GM12878 (cell line): ENCODE measurements at regions not wholly inside any gene's neighbourhood (a gene's known extent, or its start where the extent isn't known, plus 50 kb on each side); places are given as distances from the start of the nearest gene placed in this dataset.

Experiments used
- ATAC-seq: fragments of 200-7000 bp; cut with Tn5 transposase; 3 replicates; pipeline ENCODE4 v1.9.1; 2020; ENCODE audit warnings: mild to moderate bottlenecking, moderate library complexity
- BruUV-seq: library from RNA; stranded (reverse); fragments of 400-500 nt; replicated peaks from 2 replicates; lab custom pipeline; 2021; lab: Mats Ljungman, UMichigan
- CTCF ChIA-PET: fragments of 300-600 bp; sonication (Branson Sonifier 250); formaldehyde crosslinking; extraction: SDS; loops from one replicate; lab custom pipeline; 2021; ENCODE audit warnings: inconsistent platforms; lab: Yijun Ruan, JAX
- POLR2A ChIA-PET: fragments of 350-600 bp; formaldehyde crosslinking; extraction: SDS; loops from one replicate; lab custom pipeline; 2021; ENCODE audit warnings: inconsistent platforms; lab: Charles Lee
- RAD21 ChIA-PET: fragments of 300-600 bp; sonication (Branson Sonifier 250); formaldehyde crosslinking; loops from one replicate; lab custom pipeline; 2023; ENCODE audit warnings: antibody characterized with exemption; ENCODE audit not compliant: unreplicated experiment; lab: Charles Lee
- SMC1A ChIA-PET: fragments of 300-600 bp; sonication (Branson Sonifier 250); formaldehyde crosslinking; loops from one replicate; lab custom pipeline; 2023; ENCODE audit not compliant: unreplicated experiment, uncharacterized antibody; lab: Charles Lee
- DNase-seq: peaks from one replicate; pipeline ENCODE4 v3.0.0-alpha.2; 2011; ENCODE audit warnings: low read depth, low spot score
- FAIRE-seq: peaks from 3 replicates; lab custom pipeline; 2011; peaks lifted over from hg19 to GRCh38; lab: Jason Lieb, UNC
- H2AFZ ChIP-seq: 2 replicates; pipeline ENCODE4 v1.6.0; 2011; ENCODE audit warnings: low read depth, low read length, control low read depth; ENCODE audit not compliant: control insufficient read depth
- H3K27ac ChIP-seq: 2 replicates; pipeline ENCODE4 v1.5.1; 2011; ENCODE audit warnings: control low read depth; ENCODE audit not compliant: control insufficient read depth, insufficient read depth
- H3K27me3 ChIP-seq, 2 experiments: replicated peaks in 1 of 2; 2 replicates each; pipeline versions ENCODE4 v1.6.0 to v1.6.1; 2011; ENCODE audit warnings: low read length in 1 of 2; ENCODE audit not compliant: control insufficient read depth in 2 of 2, insufficient read depth in 2 of 2
- H3K36me3 ChIP-seq, 2 experiments: 2 replicates each; pipeline ENCODE4 v1.5.1; 2011; ENCODE audit warnings: low read length in 1 of 2; ENCODE audit not compliant: control insufficient read depth in 2 of 2, insufficient read depth in 2 of 2
- H3K4me1 ChIP-seq: 2 replicates; pipeline ENCODE4 v1.6.1; 2011; ENCODE audit warnings: mild to moderate bottlenecking, low read length, moderate library complexity, mixed read lengths; ENCODE audit not compliant: control insufficient read depth, insufficient read depth
- H3K4me2 ChIP-seq: 2 replicates; pipeline ENCODE4 v1.6.0; 2011; ENCODE audit warnings: control low read depth; ENCODE audit not compliant: control insufficient read depth, insufficient read depth
- H3K4me3 ChIP-seq: fragments of 200-600 bp; sonication (generic); 2 replicates; pipeline ENCODE4 v1.5.1; 2016
- H3K79me2 ChIP-seq: 2 replicates; pipeline ENCODE4 v1.6.0; 2011; ENCODE audit warnings: low read length; ENCODE audit not compliant: control insufficient read depth, insufficient read depth
- H3K9ac ChIP-seq: 2 replicates; pipeline ENCODE4 v1.8.0; 2011; ENCODE audit warnings: low read length, control low read depth, mixed read lengths; ENCODE audit not compliant: control insufficient read depth, insufficient read depth
- H3K9me3 ChIP-seq: replicated peaks from 3 replicates; pipeline ENCODE4 v1.5.1; 2011; ENCODE audit warnings: mild to moderate bottlenecking, low read length; ENCODE audit not compliant: control insufficient read depth, insufficient read depth
- H4K20me1 ChIP-seq: 2 replicates; pipeline ENCODE4 v1.6.0; 2011; ENCODE audit not compliant: control insufficient read depth, insufficient read depth
- CHD2 ChIP-seq: IDR thresholded peaks from 2 replicates; pipeline ENCODE4 v1.6.1; 2011; ENCODE audit warnings: low read depth, low read length, improper control_type of control experiment, borderline replicate concordance
- MLLT1 ChIP-seq: fragments of 450-650 bp; IDR thresholded peaks from 2 replicates; pipeline ENCODE4 v1.6.1; 2016; ENCODE audit warnings: mild to moderate bottlenecking
- NKRF ChIP-seq: fragments of 450-650 bp; conservative IDR thresholded peaks from 2 replicates; pipeline ENCODE4 v1.6.1; 2017; ENCODE audit warnings: mild to moderate bottlenecking, moderate library complexity
- RAD21 ChIP-seq: IDR thresholded peaks from 2 replicates; pipeline ENCODE4 v1.6.1; 2011; ENCODE audit warnings: mild to moderate bottlenecking, low read depth, low read length, moderate library complexity; ENCODE audit not compliant: insufficient read depth
- SKIL ChIP-seq: fragments of 450-650 bp; IDR thresholded peaks from 2 replicates; pipeline ENCODE4 v1.6.1; 2017; ENCODE audit warnings: mild to moderate bottlenecking, low read depth, inconsistent platforms; ENCODE audit not compliant: poor library complexity, severe bottlenecking
- ZNF687 ChIP-seq: fragments of 450-650 bp; IDR thresholded peaks from 2 replicates; pipeline ENCODE4 v1.6.1; 2017; ENCODE audit warnings: mild to moderate bottlenecking, moderate library complexity
- WGBS: methylation state at CpG from one replicate; pipeline ENCODE4 v1.1.6; 2016; ENCODE audit warnings: low lambda C conversion rate; ENCODE audit not compliant: insufficient replicate concordance, insufficient coverage; ENCODE audit errors: missing lambda C conversion rate; 5-methylcytosine and 5-hydroxymethylcytosine counted together
- in situ Hi-C: fragments of 300-500 bp; cut with MboI; formaldehyde crosslinking; loops from 9 replicates; pipeline ENCODE4 v1.14.3; 2018; ENCODE audit warnings: mixed read lengths
- intact Hi-C: fragments of 100-400 bp; cut with micrococcal nuclease; formaldehyde crosslinking; loops from one replicate; pipeline ENCODE4 v1.14.2; 2022; ENCODE audit not compliant: unreplicated experiment

GRCh38 chr5:37962389-37962788 lies 122.5 kb upstream of the GDNF start:
- Histone ChIP-seq H2AFZ (no peak overlapping the region), H3K79me2 (no peaks in the 10 kb centered on the region), H4K20me1 (no peaks in the 10 kb centered on the region), H3K9ac (no peak overlapping the region), H3K27ac (no peak overlapping the region), H3K9me3 (peaks cover 4% of the 10 kb centered on the region; the same call in 1 of the 3 replicates), H3K27me3 (no peaks in the 10 kb centered on the region), H3K4me1 (no peaks in the 10 kb centered on the region), H3K36me3 (no peaks in the 10 kb centered on the region), H3K4me2 (no peak overlapping the region), H3K4me3 (no peak overlapping the region)
- FAIRE-seq: no peak
- no peak for DNase-seq
- intact Hi-C loops (no loop called here), in situ Hi-C loops (no loop called here)
- BruUV-seq: no TSS peak
- CTCF ChIA-PET: no interaction called here
- WGBS: 0% methylated on average over 1 of the region's 1 CpG
- POLR2A ChIA-PET: no interaction called here
- no peak for ATAC-seq
- RAD21 ChIA-PET: no interaction called here
- SMC1A ChIA-PET: no interaction called here
- no peak for TF ChIP-seq SKIL
- no peak for TF ChIP-seq CHD2
- TF ChIP-seq NKRF: no peak
- TF ChIP-seq RAD21: no peak
- TF ChIP-seq MLLT1: no peak
- TF ChIP-seq ZNF687: no peak
